ENCODE measurements at regions not wholly inside any gene's neighbourhood (a gene's known extent, or its start where the extent isn't known, plus 50 kb on each side); places are given as distances from the start of the nearest gene placed in this dataset.

GRCh38 chr16:73432850-73433730, 385.2 kb upstream of the ZFHX3 start:
- H3K27ac ChIP-seq (ENCODE audit: control insufficient read depth, insufficient read depth), result no peak overlapping the region
- FAIRE-seq (no peak), ATAC-seq (no peak), DNase-seq (ENCODE audit: low read depth, low spot score) (no peak)
- SMC1A ChIA-PET (ENCODE audit: uncharacterized antibody, unreplicated experiment), result no interaction called here
- H3K36me3 ChIP-seq (ENCODE audit: control insufficient read depth in 2 of 2, insufficient read depth in 2 of 2, low read length in 1 of 2), result no peaks in the 10 kb centered on the region
- CTCF ChIA-PET, result no interaction called here
- RAD21 ChIA-PET (ENCODE audit: unreplicated experiment), result no interaction called here
- H3K79me2 ChIP-seq (ENCODE audit: control insufficient read depth, insufficient read depth, low read length), result no peaks in the 10 kb centered on the region
- BruUV-seq (replicated peaks), result no TSS peak
- no peak overlapping the region for H3K4me2 ChIP-seq (ENCODE audit: control insufficient read depth, insufficient read depth)
- no peaks in the 10 kb centered on the region for H3K27me3 ChIP-seq (replicated peaks in 1 of 2; ENCODE audit: control insufficient read depth in 2 of 2, insufficient read depth in 2 of 2, low read length in 1 of 2)
- no peak for TF ChIP-seq RAD21 (IDR thresholded peaks at IDR 0.05; ENCODE audit: insufficient read depth, low read depth, low read length)
- TF ChIP-seq, protein P1, sequence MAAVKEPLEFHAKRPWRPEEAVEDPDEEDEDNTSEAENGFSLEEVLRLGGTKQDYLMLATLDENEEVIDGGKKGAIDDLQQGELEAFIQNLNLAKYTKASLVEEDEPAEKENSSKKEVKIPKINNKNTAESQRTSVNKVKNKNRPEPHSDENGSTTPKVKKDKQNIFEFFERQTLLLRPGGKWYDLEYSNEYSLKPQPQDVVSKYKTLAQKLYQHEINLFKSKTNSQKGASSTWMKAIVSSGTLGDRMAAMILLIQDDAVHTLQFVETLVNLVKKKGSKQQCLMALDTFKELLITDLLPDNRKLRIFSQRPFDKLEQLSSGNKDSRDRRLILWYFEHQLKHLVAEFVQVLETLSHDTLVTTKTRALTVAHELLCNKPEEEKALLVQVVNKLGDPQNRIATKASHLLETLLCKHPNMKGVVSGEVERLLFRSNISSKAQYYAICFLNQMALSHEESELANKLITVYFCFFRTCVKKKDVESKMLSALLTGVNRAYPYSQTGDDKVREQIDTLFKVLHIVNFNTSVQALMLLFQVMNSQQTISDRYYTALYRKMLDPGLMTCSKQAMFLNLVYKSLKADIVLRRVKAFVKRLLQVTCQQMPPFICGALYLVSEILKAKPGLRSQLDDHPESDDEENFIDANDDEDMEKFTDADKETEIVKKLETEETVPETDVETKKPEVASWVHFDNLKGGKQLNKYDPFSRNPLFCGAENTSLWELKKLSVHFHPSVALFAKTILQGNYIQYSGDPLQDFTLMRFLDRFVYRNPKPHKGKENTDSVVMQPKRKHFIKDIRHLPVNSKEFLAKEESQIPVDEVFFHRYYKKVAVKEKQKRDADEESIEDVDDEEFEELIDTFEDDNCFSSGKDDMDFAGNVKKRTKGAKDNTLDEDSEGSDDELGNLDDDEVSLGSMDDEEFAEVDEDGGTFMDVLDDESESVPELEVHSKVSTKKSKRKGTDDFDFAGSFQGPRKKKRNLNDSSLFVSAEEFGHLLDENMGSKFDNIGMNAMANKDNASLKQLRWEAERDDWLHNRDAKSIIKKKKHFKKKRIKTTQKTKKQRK (IDR thresholded peaks at IDR 0.05; ENCODE audit: low read depth, low read length), result no peak
- TF ChIP-seq JUND (IDR thresholded peaks at IDR 0.05; ENCODE audit: low read depth, low read length), result no peak
- TF ChIP-seq GATAD2B (conservative IDR thresholded peaks at IDR 0.05; ENCODE audit: low read depth), result no peak
- no peak for TF ChIP-seq EED (IDR thresholded peaks at IDR 0.05; ENCODE audit: low read depth)
- TF ChIP-seq, protein P2, sequence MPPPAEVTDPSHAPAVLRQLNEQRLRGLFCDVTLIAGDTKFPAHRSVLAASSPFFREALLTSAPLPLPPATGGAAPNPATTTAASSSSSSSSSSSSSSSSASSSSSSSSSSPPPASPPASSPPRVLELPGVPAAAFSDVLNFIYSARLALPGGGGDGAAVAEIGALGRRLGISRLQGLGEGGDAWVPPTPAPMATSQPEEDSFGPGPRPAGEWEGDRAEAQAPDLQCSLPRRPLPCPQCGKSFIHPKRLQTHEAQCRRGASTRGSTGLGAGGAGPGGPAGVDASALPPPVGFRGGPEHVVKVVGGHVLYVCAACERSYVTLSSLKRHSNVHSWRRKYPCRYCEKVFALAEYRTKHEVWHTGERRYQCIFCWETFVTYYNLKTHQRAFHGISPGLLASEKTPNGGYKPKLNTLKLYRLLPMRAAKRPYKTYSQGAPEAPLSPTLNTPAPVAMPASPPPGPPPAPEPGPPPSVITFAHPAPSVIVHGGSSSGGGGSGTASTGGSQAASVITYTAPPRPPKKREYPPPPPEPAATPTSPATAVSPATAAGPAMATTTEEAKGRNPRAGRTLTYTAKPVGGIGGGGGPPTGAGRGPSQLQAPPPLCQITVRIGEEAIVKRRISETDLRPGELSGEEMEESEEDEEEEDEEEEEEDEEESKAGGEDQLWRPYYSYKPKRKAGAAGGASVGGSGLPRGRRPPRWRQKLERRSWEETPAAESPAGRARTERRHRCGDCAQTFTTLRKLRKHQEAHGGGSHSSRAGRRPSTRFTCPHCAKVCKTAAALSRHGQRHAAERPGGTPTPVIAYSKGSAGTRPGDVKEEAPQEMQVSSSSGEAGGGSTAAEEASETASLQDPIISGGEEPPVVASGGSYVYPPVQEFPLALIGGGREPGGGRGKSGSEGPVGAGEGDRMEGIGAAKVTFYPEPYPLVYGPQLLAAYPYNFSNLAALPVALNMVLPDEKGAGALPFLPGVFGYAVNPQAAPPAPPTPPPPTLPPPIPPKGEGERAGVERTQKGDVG (CRISPR knock-in tag; IDR thresholded peaks at IDR 0.05), result no peak
- no peak for TF ChIP-seq ATF7 (IDR thresholded peaks at IDR 0.05; ENCODE audit: low read depth)
- TF ChIP-seq PAX8 (IDR thresholded peaks at IDR 0.05), result no peak
- no peaks in the 10 kb centered on the region for H3K4me1 ChIP-seq (ENCODE audit: control insufficient read depth, insufficient read depth, low read length)
- no peak overlapping the region for H2AFZ ChIP-seq (ENCODE audit: control insufficient read depth, low read depth, low read length)
- intact Hi-C loops (cut with micrococcal nuclease; ENCODE audit: unreplicated experiment) (no loop called here), in situ Hi-C loops (cut with MboI) (no loop called here)
- H3K4me3 ChIP-seq, result no peak overlapping the region
- no peaks in the 10 kb centered on the region; the same call in 2 of the 3 replicates for H3K9me3 ChIP-seq (replicated peaks; ENCODE audit: control insufficient read depth, insufficient read depth, low read length)
- no peak overlapping the region for H3K9ac ChIP-seq (ENCODE audit: control insufficient read depth, insufficient read depth, low read length)
- H4K20me1 ChIP-seq (ENCODE audit: control insufficient read depth, insufficient read depth), result no peaks in the 10 kb centered on the region
- WGBS (ENCODE audit: insufficient coverage, insufficient replicate concordance, low lambda C conversion rate, missing lambda C conversion rate), result 19% methylated on average over 13 of the region's 13 CpGs
- POLR2A ChIA-PET, result no interaction called here
